HG02678 (cell line): ENCODE measurements at regions not wholly inside any gene's neighbourhood (a gene's known extent, or its start where the extent isn't known, plus 50 kb on each side); places are given as distances from the start of the nearest gene placed in this dataset.
"Not testable (repeated sequence)": the region's sequence is repeated elsewhere in the genome, so short reads cannot be mapped to it uniquely, and the experiment has no call there.

ENCODE experiments used
- ATAC-seq: cut with Tn5 transposase; IDR thresholded peaks from one replicate; pipeline ENCODE4 v1.9.1; 2021; ENCODE audit warnings: mild to moderate bottlenecking, moderate library complexity; ENCODE audit not compliant: unreplicated experiment

DNA sequence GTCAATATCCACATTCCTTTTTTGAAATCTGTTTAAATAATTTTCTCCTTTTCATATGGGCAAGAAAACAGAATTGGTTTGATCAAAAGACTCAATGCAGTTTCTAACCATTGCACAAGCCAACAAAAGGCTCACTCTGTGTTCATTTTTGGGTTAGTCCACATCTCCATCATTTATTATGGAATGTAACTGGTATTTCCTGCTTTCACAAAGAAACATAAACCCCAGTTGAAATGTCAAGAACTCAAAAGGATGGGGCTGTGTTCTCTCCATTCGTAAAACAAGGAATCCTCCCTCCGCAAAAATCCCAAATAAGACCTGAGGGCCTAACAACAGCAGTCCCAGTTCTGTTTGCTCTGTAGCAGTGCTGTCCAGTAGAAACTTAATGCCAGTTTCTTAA lies 420.9 kb downstream of the GJA1 start:
- ATAC-seq = no peak

DNA sequence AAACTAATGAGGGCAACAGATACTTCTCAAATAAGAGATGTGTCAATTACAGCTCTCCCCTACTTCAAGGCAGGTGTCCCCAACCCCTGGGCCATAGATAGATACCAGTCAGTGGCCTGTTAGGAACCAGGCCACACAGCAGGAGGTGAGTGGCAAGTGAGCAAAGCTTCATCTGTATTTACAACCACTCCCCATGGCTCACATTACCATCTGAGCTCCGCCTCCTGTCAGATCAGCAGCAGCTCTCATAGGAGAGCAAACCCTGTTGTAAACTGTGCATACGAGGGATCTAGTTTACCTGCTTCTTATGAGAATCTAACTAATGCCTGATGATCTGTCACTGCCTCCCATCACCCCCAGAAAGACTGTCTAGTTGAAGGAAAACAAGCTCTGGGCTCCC lies 422.1 kb downstream of the GJA1 start:
- ATAC-seq = no peak

DNA sequence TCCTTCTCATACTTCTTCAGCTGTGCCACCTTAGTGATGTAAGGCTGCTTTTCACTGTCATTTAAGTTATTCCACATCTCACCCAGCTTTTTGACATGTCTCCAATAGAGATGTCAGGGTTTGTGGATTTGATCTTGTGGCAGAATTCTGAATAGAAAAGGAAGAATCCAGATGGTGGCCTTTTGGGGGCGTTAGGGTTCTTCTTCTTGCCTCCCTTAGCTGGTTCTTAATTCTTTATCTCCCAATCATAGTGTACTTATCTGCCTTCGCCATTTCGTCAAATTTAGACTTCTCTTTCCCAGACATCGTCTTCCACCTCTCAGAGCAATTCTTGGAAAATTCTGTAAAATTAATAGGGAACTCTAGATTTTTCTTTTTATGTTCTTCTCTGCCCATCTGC lies 422.9 kb downstream of the GJA1 start:
- ATAC-seq = no peak

DNA sequence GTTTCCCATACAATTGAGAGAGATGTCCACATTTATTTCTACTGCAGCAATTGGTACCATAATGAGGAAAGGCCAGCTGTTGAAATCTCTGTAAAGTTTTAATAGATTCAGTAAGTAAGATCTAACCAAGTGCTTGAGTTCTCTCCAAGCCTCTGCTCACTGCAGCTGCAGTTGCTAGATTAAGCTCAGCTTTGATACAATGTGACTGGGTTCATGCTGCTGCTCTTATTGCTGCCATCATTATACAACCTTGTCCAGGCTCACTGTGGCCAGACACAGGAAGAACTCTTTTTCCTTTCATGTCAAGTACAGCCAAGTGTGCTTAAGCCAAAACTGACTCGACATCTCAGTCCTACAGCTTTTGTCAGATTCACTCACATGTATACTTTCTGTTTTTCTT lies 423.5 kb downstream of the GJA1 start:
- ATAC-seq = no peak

DNA sequence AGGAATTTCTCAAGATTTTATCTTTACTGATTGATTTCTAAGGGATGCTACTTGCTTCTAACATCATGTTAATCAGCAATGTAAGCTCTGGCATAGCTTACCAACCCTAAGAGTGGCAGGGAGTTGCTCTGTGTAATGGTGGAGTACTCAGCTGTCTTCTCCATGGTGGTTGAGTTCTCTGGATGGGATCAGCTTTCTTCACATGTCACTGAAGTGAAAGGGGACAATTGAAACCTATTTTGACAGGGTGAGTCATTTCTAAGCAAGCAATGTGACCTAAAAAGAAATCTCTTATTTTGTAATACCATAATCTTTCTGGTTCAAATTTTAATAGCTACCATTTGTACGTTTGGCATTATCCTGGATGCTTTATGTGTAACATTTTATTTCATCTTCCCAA lies 430.4 kb downstream of the GJA1 start:
- ATAC-seq = no peak

DNA sequence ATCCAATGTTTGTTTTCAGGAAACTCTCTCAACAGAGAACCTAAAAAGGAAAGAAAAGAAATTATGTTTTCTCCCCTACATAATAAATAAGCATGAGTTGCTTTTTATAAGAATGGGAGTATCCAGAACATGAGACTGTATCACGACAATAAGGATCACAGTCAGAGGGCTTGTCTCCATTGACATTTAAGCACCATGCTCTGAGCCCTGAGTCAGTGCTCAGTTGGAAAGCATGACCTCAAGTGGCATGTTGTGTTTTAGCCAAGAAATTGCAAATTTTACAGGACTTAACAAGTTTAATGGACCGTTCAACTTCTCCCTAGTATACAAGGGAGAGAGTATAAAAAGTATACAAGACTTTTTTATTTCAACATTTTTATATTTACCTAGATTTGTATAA lies 431.6 kb downstream of the GJA1 start:
- no peak for ATAC-seq

DNA sequence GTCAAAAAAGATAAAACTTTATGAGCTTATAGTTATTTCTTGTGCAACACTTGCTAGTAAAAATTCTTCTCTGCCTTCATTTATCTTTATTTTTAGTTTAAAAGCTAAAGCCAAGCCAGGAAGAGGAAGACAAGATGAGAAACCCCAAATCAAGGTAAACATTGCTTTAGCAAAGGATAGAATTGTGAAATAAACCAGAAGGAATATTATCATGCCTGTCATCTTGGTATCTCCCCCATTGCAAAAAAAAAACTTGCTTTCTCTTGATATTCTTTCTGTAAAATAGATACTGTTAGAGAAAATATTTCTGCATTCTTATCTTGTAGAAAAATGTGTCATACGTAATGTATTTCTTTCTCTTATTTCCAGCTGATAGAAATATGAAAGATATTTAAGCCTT lies 432.8 kb downstream of the GJA1 start:
- ATAC-seq = no peak

DNA sequence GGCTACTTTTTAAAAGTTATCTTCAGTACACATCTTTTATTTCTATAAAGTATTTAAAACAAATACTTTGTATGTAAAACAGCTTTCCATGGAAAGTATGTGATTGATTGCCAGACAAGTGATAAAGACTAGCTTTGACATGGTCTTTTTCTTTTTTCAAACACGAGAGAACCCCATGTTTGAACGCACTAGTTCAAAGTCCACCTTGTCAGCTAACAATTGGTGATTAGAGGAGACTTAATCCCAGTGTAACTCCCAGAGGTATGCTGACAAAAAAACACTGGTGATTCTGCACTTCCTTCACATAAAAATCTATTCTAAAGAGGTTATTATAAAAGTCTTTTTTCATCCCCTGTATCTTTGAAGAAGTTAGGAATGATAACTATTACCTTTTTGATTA lies 438.1 kb downstream of the GJA1 start:
- no peak for ATAC-seq

DNA sequence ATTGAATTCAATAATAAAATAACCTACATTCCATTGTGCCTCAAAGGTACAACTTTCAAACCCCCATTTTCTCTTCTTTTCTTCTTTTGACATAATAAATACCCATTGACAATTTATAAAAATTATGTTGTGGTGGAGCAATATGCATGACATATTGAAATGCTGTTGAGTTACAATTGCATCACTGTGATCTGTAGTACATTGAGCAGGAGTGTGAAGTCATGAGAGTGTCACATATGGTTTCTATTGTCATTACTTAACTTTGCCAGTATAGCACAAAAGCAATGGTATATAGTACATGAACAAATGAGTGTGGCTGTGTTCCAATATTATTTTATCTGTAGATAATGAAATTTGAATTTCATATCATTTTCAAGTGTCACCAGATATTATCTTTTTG lies 441.3 kb downstream of the GJA1 start:
- ATAC-seq = no peak

DNA sequence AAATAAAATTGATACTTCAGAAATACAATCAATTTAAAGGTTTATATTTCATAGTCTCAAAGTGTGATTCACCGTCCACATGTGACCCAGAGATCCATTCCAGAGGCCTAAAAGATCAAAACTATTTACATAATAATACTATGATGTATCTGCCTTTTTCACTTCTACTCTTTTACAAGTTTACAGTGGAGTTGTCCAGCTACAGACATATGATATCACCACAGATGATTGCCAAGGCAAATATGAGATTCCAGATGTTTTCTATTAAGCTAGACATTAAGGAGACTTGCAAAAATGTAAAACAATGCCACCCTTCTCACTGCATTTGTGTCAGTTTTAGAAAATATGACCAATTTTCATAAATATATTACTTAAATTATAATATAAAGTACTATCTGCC lies 443.7 kb downstream of the GJA1 start:
- ATAC-seq = no peak

DNA sequence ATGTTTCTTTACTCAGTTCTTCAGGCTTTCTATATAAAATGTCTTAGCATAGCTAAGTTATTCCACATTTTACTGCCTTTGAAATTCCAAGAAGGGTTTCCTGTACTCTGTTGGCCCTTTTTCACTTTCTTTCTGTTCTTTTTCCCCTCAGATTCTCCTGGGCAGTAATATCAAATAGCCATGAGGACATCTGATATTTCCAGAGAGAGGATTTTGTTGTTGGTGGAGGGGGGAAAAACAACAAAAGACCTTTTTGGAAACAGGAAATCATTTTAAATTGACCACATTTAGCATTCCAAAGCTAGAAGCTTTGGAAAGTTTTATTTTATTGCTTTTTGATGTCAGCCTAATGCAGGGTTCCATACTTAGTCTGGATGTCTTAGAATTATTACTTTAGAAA lies 445.4 kb downstream of the GJA1 start:
- ATAC-seq = no peak

DNA sequence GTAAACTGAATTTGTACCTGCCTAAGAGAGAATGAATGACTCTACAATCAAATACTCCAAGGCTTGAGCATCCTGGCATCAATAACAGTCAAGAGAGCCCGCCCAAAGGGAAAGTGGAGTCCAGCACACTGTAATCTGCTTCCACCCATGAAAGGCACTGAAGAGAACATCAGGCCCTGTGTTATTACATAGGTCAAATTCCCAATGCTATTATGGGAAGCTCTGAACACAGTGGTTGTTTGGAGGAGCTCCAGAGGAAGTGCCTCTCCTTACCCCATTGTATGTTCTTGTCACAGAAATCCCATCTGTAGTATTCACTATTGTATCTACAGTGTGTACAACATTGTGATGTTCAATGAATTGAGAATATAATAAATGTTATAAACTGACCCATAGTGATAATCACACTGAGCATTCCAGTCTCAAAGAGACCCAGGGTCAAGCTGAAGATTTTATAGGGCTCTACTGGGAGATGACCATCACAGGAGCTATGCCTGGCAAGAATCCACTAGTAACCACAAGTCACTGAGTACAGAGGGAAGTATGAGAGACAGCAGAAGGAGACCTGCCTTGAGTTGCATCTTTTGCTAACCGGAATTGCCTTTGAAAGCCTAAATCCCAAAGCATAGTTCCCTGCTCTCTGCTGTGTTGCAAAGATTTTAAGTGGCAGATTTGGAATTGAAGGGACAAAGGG lies 446.7 kb downstream of the GJA1 start:
- no peak for ATAC-seq

DNA sequence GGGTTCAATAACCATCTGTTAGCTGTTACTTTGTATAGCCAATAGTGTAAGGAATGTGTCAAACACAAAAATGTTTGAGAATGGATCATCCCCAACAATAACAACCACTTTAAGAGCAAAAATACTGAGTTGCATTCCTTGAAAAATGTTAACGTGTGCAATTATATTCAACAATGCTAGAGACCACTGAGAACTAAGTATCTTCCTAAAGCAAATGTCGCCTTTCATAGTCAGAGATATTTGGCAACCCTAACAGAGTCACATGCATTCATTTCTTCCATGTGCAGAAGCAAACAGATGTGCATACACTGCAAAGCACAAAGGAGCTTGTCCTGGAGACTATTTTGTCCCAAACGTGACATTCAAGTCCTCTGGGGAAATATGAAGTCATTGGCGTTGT lies 448.6 kb downstream of the GJA1 start:
- ATAC-seq = no peak

DNA sequence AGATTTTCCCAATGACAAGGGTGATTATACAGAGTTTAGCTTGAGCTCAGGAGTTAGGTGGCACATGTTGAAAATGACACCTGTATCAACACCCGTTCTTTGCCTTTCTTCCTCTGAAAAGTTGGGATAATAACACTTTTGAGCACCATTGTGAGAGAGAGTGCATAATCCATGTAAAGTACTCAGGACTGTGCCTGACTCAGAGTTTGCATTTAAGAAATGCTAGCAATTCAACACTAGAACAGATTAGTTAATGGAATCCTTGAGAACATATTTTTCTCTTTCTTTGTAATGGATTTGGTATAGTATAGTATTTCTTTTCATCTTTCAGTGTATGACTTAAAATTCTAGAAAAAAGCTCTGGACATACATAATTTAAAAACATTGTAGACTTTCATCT lies 449.2 kb downstream of the GJA1 start:
- ATAC-seq = no peak

DNA sequence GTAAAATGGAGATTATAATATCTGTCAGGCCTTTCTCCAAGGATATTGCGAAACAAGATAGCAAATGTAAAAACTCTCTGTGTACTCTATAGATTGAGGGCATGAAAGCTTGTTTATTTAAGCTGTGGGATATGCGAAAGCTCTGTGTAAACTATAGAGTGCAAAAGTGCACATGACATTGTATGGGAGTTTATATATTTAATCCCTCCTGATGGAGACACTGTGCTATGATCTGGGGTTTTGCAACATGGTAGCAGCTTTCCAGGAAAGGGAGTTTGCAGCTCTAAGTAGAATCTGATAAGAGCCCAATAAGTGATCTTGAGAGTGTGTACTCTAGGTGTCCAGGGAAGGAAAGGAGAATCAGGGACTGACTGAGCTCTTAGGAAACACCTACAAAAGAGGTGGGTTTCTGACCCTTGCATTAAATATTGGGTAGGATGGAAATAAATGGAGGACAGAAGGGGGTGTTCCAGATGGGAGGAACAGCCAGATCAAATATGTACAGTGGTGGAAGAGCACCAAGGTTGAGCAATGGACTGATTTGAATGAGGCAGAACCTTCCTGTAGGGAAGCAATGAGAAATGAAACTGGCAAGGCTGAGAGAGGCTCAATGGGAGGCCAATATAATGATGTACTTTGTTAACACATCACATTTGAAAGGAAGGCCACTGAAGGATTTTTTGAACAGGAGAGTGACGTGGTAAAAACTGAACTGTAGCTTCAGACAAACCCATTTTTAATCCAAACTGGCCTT lies 450.1 kb downstream of the GJA1 start:
- ATAC-seq = no peak

DNA sequence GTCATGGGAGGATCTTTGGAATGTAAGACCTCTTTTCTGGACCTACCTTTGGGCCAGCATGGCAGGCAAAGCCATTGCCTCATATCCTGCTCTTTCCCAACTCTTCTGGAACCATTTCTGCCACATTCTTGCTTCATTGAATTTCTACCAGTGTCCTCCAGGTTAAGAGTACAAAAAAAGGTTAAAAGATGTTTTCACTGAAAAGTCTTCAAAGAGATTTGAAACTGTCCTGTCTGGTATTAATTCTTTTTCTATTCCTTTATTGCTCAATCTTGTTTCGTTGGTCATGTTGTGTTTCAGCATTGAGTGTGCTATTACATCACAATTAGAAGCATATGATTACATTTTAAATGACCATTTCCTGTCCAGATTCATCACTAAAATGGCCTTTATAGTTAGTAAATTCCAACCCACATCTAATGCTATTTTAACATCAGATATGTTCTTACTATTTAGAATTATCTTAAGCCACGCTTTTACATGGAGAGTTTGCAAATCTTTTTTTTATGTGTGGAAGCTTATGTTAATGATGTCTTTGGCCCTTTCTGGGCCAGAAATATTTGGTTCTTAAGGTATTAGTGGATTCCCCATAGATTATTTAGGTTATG lies 450.9 kb downstream of the GJA1 start:
- ATAC-seq = no peak

DNA sequence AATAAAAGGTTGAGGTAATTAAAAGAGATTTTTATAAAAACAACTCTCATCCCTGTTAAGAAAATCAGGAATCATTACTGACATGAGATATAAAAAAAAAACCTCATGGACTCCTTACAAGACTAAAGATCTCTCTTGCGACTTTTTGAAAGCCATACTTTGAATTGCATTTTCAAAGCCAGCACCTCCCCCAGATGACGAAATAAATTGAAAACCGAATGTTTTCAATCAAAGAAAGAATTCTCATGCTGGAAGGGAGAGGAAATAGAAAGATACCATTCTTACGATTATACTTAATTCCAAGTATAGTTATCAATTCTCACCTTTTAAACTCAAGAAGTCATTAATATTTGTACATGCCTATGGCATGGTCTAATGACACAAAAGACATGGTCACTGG lies 452.3 kb downstream of the GJA1 start:
- ATAC-seq = no peak

DNA sequence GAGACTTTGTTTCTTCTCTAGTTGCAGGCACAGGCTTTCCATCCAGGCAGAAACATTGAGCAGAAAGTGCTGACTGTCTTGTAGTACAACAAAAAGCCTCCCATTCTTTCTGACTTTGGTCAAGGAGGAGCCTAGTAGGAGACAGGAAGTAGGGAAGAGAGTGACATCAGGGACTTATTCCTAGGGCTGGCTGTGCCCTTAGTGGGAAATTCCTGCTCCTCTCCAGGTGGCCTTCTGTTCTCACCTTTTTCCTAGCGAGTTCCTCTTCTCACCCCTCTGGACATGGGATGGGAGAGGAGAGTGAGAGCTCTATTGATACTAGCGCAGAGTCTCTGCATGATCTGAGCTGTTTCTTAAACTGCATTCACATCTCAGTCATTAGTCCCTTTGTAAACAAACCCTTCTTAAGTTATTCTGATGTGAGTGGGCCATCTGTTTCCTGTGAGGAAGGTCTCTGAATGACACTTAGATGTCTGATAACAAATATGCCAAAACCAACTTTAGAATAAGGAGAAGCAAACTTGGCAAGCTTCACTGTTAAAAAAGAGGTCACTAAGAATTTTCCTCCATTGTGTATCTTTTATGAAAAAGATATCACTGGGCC lies 455.0 kb downstream of the GJA1 start:
- ATAC-seq = no peak

DNA sequence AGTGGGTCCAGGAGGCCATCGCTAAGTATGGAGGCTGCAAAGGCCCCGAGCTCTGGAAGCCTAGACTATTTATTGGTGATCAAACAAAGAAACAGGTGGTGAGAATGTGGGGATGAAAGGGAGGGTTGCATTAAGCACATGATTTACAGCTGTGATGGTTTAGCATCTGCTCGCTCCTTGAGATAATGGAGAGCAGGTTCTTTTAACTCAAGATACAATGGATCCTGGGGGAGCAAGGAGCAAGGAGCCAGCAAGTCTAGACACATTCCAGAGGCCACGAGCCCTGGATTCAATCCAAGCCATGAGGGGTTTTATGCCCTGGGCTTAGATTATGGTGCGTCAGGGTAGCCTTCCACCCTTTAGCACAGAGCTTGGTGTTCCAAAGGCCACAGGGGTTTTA lies 460.3 kb downstream of the GJA1 start:
- not testable (repeated sequence) for ATAC-seq

DNA sequence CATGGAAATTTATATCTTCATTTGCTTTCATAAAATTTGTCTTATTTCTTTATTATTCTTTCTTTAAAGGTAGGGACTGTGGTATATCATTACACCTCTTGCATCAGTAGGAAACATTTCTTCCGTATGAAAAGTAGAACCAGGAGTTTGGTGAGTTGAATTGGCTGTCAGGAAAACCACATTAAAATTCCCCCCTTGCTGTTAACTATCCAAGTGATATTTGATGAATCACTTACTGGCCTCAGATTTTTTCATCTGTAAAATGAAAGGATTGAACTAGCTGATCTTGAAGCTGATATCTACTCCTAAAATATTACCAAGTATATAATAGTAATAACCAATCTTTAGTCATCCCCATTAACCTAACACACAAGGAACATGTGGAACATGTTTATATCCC lies 460.9 kb downstream of the GJA1 start:
- no peak for ATAC-seq

DNA sequence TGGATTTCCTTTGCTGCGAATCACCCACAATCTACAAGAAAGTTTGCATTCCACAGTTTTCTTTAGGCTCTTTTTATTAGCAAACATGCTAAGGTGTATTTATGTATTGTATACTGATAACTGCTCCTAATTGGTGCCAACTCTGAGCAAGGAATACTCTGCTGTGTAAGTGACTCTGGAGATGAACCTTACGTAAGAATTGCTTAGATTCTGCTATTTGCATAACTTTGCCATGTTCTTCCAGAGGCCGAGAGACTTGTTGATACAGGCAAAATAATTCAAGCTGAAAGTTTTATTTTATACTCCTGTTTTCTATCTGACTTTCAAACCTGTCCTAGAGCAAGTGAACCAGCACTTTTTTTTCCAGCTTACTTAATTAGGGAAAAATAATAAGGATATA lies 461.3 kb downstream of the GJA1 start:
- no peak for ATAC-seq

DNA sequence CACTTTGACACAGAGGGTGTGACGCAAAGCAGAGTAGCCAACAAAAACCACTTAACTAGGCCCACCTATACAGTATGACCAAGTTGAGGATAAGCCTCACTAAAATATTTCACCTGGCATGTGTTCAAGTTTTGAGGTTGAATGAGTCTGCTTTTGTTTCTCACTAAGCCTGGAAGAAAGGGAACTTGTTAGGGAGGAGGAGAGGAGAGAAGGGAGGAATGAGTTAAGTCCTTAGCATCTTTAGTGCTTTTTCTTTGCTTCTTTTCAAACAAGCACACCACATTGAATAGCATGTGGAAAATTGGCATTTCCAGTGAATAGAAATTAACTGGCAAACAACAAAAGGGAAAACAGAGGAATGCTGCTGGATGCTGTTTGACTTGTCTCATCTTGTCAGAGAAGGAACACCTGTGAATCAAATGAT lies 461.9 kb downstream of the GJA1 start:
- no peak for ATAC-seq
